SK-N-SH (cell line): ENCODE measurements at regions not wholly inside any gene's neighbourhood (a gene's known extent, or its start where the extent isn't known, plus 50 kb on each side); places are given as distances from the start of the nearest gene placed in this dataset.

Experiments
- CTCF ChIA-PET: fragments of 300-600, 350-600 bp; formaldehyde crosslinking; extraction: SDS; loops from one replicate; lab custom pipeline; 2021; lab: Yijun Ruan, JAX
- POLR2A ChIA-PET: fragments of 350-600 bp; sonication (Branson Sonifier 250); formaldehyde crosslinking; extraction: SDS; loops from one replicate; lab custom pipeline; 2020; ENCODE audit warnings: antibody characterized with exemption, inconsistent platforms; lab: Yijun Ruan, JAX
- DNase-seq: peaks from one replicate; pipeline ENCODE4 v3.0.0; 2012
- H2AFZ ChIP-seq: fragments of 200-600 bp; sonication (generic); 2 replicates; pipeline ENCODE4 v1.8.1; 2016; ENCODE audit warnings: antibody characterized with exemption, mild to moderate bottlenecking, low read depth
- H3F3A ChIP-seq: fragments of 200-600 bp; sonication (generic); replicated peaks from 2 replicates; pipeline ENCODE3; 2016; ENCODE audit warnings: antibody characterized with exemption, mild to moderate bottlenecking; ENCODE audit not compliant: insufficient read depth
- H3K27ac ChIP-seq, 2 experiments: fragments of 200-500 bp in 1 of 2; fragments of 200-600 bp in 1 of 2; sonication (Bioruptor generic) in 1 of 2; sonication (generic), shearing (Covaris generic) in 1 of 2; 2 replicates each; pipeline versions ENCODE4 v1.5.1 to v1.6.1; 2014 to 2016; ENCODE audit warnings: low read depth in 2 of 2, inconsistent platforms in 1 of 2, low read length in 1 of 2, mild to moderate bottlenecking in 1 of 2, mixed read lengths in 1 of 2
- H3K27me3 ChIP-seq: fragments of 200-600 bp; sonication (generic), shearing (Covaris generic); 2 replicates; pipeline ENCODE4 v1.6.1; 2016; ENCODE audit warnings: mixed run types; ENCODE audit not compliant: insufficient read depth
- H3K36me3 ChIP-seq, 2 experiments: fragments of 200-500 bp in 1 of 2; fragments of 200-600 bp in 1 of 2; sonication (Bioruptor generic) in 1 of 2; sonication (generic) in 1 of 2; replicated peaks in 1 of 2; 2 replicates each; pipeline versions ENCODE3 to v1.5.1; 2014 to 2016; ENCODE audit warnings: low read length in 1 of 2, mild to moderate bottlenecking in 1 of 2; ENCODE audit not compliant: insufficient read depth in 2 of 2, control insufficient read depth in 1 of 2
- H3K4me1 ChIP-seq, 2 experiments: fragments of 200-500 bp in 1 of 2; fragments of 200-600 bp in 1 of 2; sonication (Bioruptor generic) in 1 of 2; sonication (generic), shearing (Covaris generic) in 1 of 2; 2 replicates each; pipeline versions ENCODE4 v1.5.1 to v1.6.1; 2014 to 2016; ENCODE audit warnings: low read depth in 1 of 2, low read length in 1 of 2, mixed run types in 1 of 2; ENCODE audit not compliant: insufficient read depth in 2 of 2, control insufficient read depth in 1 of 2
- H3K4me2 ChIP-seq: fragments of 200-600 bp; sonication (generic), shearing (Covaris generic); 2 replicates; pipeline ENCODE4 v1.6.1; 2017; ENCODE audit warnings: mixed run types
- H3K4me3 ChIP-seq, 2 experiments: fragments of 200-500 bp in 1 of 2; fragments of 200-600 bp in 1 of 2; sonication (Bioruptor generic) in 1 of 2; sonication (generic), shearing (Covaris generic) in 1 of 2; 2 replicates each; pipeline versions ENCODE4 v1.5.1 to v1.8.1; 2014 to 2016; ENCODE audit warnings: low read depth in 2 of 2, inconsistent platforms in 1 of 2, low read length in 1 of 2, mild to moderate bottlenecking in 1 of 2, mixed read lengths in 1 of 2, moderate library complexity in 1 of 2
- H3K79me2 ChIP-seq: fragments of 200-600 bp; sonication (generic); 2 replicates; pipeline ENCODE4 v1.8.1; 2017; ENCODE audit warnings: mild to moderate bottlenecking; ENCODE audit not compliant: insufficient read depth
- H3K9ac ChIP-seq: fragments of 200-600 bp; sonication (generic); 2 replicates; pipeline ENCODE4 v1.6.1; 2017; ENCODE audit warnings: mixed run types
- H3K9me2 ChIP-seq: fragments of 200-600 bp; sonication (generic); 2 replicates; pipeline ENCODE4 v1.6.1; 2017; ENCODE audit warnings: mixed run types
- H3K9me3 ChIP-seq: fragments of 200-600 bp; sonication (generic); 2 replicates; pipeline ENCODE4 v1.6.1; 2017; ENCODE audit warnings: mixed run types, mild to moderate bottlenecking, moderate library complexity
- H4K20me1 ChIP-seq: fragments of 200-600 bp; sonication (generic); 2 replicates; pipeline ENCODE4 v1.6.1; 2017; ENCODE audit warnings: mild to moderate bottlenecking, mixed run types; ENCODE audit not compliant: insufficient read depth
- CHD2 ChIP-seq: fragments of 150-350 bp; IDR thresholded peaks from 2 replicates; pipeline ENCODE4 v1.6.1; 2018; ENCODE audit warnings: low read length; ENCODE audit not compliant: partially characterized antibody
- EP300 ChIP-seq, 2 experiments: IDR thresholded peaks; 2 replicates each; pipeline versions ENCODE4 v1.4.0 to v1.6.1; 2012; ENCODE audit warnings: borderline replicate concordance in 1 of 2, low read depth in 1 of 2, low read length in 1 of 2
- FOSL2 ChIP-seq: IDR thresholded peaks from 2 replicates; pipeline ENCODE4 v1.4.0; 2012; ENCODE audit warnings: low read depth, mild to moderate bottlenecking, moderate library complexity, borderline replicate concordance
- FOXM1 ChIP-seq: IDR thresholded peaks from 2 replicates; pipeline ENCODE4 v1.4.0; 2012; ENCODE audit warnings: low read depth, mild to moderate bottlenecking
- GABPA ChIP-seq: IDR thresholded peaks from 2 replicates; pipeline ENCODE4 v1.4.0; 2012; ENCODE audit warnings: low read depth, mild to moderate bottlenecking
- IRF3 ChIP-seq: fragments of 150-350 bp; IDR thresholded peaks from 2 replicates; pipeline ENCODE4 v1.6.1; 2016; ENCODE audit warnings: mild to moderate bottlenecking, low read depth, low read length
- JUND ChIP-seq: IDR thresholded peaks from 2 replicates; pipeline ENCODE4 v1.4.0; 2012
- MAX ChIP-seq: IDR thresholded peaks from 2 replicates; pipeline ENCODE4 v1.4.0; 2012; ENCODE audit warnings: low read depth
- MXI1 ChIP-seq: IDR thresholded peaks from 2 replicates; pipeline ENCODE4 v1.6.1; 2012; ENCODE audit warnings: mild to moderate bottlenecking, low read depth, low read length, improper control_type of control experiment
- NFIC ChIP-seq: IDR thresholded peaks from 2 replicates; pipeline ENCODE4 v1.4.0; 2012; ENCODE audit warnings: borderline replicate concordance
- RAD21 ChIP-seq: IDR thresholded peaks from 2 replicates; pipeline ENCODE4 v1.6.1; 2012; ENCODE audit warnings: mild to moderate bottlenecking, low read length
- SMC3 ChIP-seq: IDR thresholded peaks from 2 replicates; pipeline ENCODE4 v1.6.1; 2012; ENCODE audit warnings: low read depth, low read length, improper control_type of control experiment
- TAF1 ChIP-seq: IDR thresholded peaks from 2 replicates; pipeline ENCODE4 v1.6.1; 2012; ENCODE audit warnings: low read depth, mild to moderate bottlenecking, low read length, moderate library complexity, borderline replicate concordance
- TEAD4 ChIP-seq: IDR thresholded peaks from 2 replicates; pipeline ENCODE4 v1.4.0; 2012; ENCODE audit warnings: mild to moderate bottlenecking, borderline replicate concordance; ENCODE audit not compliant: insufficient read depth
- USF2 ChIP-seq: fragments of 150-350 bp; IDR thresholded peaks from 2 replicates; pipeline ENCODE4 v1.6.1; 2017; ENCODE audit warnings: antibody characterized with exemption, low read length, low read depth, borderline replicate concordance
- YY1 ChIP-seq: IDR thresholded peaks from 2 replicates; pipeline ENCODE4 v1.4.0; 2012; ENCODE audit warnings: low read depth, mild to moderate bottlenecking
- whole genome bisulfite sequencing: methylation state at CpG from one replicate; pipeline ENCODE4 v1.1.6; 2017; ENCODE audit warnings: low lambda C conversion rate; 5-methylcytosine and 5-hydroxymethylcytosine counted together
- TF ChIP-seq, protein P1 (sequence below): fragments of 200-600 bp; sonication (generic); IDR thresholded peaks from 2 replicates; pipeline ENCODE4 v1.6.1; 2017; ENCODE audit warnings: antibody characterized with exemption, mild to moderate bottlenecking, moderate library complexity
- TF ChIP-seq, protein P2 (sequence below): IDR thresholded peaks from 2 replicates; pipeline ENCODE4; 2012

- H4K20me1 ChIP-seq, result no peaks in the 10 kb centered on the region
- POLR2A ChIA-PET, result no interaction called here
- no peaks in the 10 kb centered on the region for H3K9me3 ChIP-seq
- H2AFZ ChIP-seq, result no peak overlapping the region
- no peaks in the 10 kb centered on the region for H3F3A ChIP-seq
- H3K27me3 ChIP-seq, result no peaks in the 10 kb centered on the region
- no peaks in the 10 kb centered on the region for H3K9me2 ChIP-seq
- H3K27ac ChIP-seq, result no peak overlapping the region
- no peak overlapping the region for H3K4me3 ChIP-seq
- no peak overlapping the region for H3K4me2 ChIP-seq
- no peaks in the 10 kb centered on the region for H3K79me2 ChIP-seq
- TF ChIP-seq RAD21 (peak; percentile 30; the same call in 1 of the 2 replicates), GABPA (no peak), SMC3 (0 out of 2 replicates have a peak, but pooled peaks have one; percentile 8)
- TF ChIP-seq, protein P1, sequence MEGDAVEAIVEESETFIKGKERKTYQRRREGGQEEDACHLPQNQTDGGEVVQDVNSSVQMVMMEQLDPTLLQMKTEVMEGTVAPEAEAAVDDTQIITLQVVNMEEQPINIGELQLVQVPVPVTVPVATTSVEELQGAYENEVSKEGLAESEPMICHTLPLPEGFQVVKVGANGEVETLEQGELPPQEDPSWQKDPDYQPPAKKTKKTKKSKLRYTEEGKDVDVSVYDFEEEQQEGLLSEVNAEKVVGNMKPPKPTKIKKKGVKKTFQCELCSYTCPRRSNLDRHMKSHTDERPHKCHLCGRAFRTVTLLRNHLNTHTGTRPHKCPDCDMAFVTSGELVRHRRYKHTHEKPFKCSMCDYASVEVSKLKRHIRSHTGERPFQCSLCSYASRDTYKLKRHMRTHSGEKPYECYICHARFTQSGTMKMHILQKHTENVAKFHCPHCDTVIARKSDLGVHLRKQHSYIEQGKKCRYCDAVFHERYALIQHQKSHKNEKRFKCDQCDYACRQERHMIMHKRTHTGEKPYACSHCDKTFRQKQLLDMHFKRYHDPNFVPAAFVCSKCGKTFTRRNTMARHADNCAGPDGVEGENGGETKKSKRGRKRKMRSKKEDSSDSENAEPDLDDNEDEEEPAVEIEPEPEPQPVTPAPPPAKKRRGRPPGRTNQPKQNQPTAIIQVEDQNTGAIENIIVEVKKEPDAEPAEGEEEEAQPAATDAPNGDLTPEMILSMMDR, result peak; percentile 45
- H3K9ac ChIP-seq, result no peak overlapping the region
- no peak for DNase-seq
- H3K4me1 ChIP-seq, result no peaks in the 10 kb centered on the region
- no peaks in the 10 kb centered on the region for H3K36me3 ChIP-seq
- CTCF ChIA-PET, result no interaction called here
Measured at GRCh38 chr2:19769513-19769912, 132.3 kb downstream of the TTC32 start.

DNA sequence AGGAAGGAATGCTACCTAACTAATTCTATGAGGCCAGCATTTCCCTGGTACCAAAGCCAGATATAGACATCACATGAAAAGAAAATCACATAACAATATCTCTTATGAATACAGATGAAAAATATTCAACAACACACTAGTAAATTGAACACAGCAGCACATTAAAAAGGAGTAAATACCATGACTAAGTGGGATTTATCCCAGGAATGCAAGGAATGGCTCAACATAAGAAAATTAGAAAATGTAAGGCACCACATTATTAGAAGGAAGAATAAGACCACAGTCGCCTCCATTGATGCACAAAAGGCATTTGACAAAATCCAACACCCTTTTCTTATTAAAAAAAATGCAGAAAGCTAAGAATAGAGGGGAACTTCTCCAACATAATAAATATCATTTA is 133.9 kb downstream of the TTC32 start:
- H4K20me1 ChIP-seq, result no peaks in the 10 kb centered on the region
- no peaks in the 10 kb centered on the region for H3K9me3 ChIP-seq
- no peaks in the 10 kb centered on the region for H3K27me3 ChIP-seq
- TF ChIP-seq MXI1 (no peak), TAF1 (no peak), NFIC (no peak), CHD2 (no peak), USF2 (no peak), TEAD4 (no peak), JUND (no peak), EP300 (IDR thresholded peaks at IDR 0.05; ENCODE audit: borderline replicate concordance in 1 of 2, low read depth in 1 of 2, low read length in 1 of 2) (no peak), IRF3 (no peak), FOXM1 (no peak), MAX (no peak), FOSL2 (no peak), YY1 (no peak)
- TF ChIP-seq, protein P1, result no peak
- TF ChIP-seq, protein P2, sequence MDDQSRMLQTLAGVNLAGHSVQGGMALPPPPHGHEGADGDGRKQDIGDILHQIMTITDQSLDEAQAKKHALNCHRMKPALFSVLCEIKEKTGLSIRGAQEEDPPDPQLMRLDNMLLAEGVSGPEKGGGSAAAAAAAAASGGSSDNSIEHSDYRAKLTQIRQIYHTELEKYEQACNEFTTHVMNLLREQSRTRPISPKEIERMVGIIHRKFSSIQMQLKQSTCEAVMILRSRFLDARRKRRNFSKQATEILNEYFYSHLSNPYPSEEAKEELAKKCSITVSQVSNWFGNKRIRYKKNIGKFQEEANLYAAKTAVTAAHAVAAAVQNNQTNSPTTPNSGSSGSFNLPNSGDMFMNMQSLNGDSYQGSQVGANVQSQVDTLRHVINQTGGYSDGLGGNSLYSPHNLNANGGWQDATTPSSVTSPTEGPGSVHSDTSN, result no peak
- TF ChIP-seq, all 33 proteins: peak for 0
- 2% methylated on average over 1 of the region's 1 CpG for WGBS
- ChIA-PET CTCF (no interaction called here), POLR2A (no interaction called here)
- Histone ChIP-seq H3K9me2 (no peaks in the 10 kb centered on the region), H3K4me2 (no peak overlapping the region), H3K4me3 (no peak overlapping the region), H3K27ac (no peak overlapping the region), H2AFZ (no peak overlapping the region), H3K4me1 (no peaks in the 10 kb centered on the region), H3K79me2 (no peaks in the 10 kb centered on the region), H3F3A (no peaks in the 10 kb centered on the region), H3K36me3 (no peaks in the 10 kb centered on the region), H3K9ac (no peak overlapping the region)
- no peak for DNase-seq
